ENCODE measurements at regions not wholly inside any gene's neighbourhood (a gene's known extent, or its start where the extent isn't known, plus 50 kb on each side); places are given as distances from the start of the nearest gene placed in this dataset.
"Not testable (repeated sequence)": the region's sequence is repeated elsewhere in the genome, so short reads cannot be mapped to it uniquely, and the experiment has no call there.

DNA sequence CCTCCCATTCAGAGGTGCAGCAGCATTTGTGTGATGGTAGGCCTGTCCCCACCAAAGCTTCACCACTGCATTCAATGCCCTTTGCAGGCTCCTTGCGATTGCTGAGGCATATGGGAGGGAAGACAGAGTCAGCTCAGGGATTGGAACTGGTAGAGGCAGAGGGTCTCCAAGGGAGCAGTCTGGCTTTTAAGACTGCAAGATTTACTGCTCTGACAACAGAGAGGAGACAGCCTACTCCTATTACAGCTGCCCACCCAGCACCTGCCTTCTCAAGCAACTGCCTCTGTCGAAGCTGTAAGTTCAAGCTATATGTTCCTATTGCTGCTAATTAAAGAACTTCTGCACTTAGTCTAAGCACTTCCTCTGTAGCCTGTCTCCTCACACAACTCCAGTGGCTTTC, 481.8 kb downstream of the FGF13 start:
- no peak for DNase-seq (ENCODE audit: low read depth)
- TF ChIP-seq, protein P1, sequence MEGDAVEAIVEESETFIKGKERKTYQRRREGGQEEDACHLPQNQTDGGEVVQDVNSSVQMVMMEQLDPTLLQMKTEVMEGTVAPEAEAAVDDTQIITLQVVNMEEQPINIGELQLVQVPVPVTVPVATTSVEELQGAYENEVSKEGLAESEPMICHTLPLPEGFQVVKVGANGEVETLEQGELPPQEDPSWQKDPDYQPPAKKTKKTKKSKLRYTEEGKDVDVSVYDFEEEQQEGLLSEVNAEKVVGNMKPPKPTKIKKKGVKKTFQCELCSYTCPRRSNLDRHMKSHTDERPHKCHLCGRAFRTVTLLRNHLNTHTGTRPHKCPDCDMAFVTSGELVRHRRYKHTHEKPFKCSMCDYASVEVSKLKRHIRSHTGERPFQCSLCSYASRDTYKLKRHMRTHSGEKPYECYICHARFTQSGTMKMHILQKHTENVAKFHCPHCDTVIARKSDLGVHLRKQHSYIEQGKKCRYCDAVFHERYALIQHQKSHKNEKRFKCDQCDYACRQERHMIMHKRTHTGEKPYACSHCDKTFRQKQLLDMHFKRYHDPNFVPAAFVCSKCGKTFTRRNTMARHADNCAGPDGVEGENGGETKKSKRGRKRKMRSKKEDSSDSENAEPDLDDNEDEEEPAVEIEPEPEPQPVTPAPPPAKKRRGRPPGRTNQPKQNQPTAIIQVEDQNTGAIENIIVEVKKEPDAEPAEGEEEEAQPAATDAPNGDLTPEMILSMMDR (conservative IDR thresholded peaks at IDR 0.05; ENCODE audit: low read depth, low read length), result no peak
- H3K4me3 ChIP-seq (ENCODE audit: low read depth, low read length), result no peak overlapping the region

DNA sequence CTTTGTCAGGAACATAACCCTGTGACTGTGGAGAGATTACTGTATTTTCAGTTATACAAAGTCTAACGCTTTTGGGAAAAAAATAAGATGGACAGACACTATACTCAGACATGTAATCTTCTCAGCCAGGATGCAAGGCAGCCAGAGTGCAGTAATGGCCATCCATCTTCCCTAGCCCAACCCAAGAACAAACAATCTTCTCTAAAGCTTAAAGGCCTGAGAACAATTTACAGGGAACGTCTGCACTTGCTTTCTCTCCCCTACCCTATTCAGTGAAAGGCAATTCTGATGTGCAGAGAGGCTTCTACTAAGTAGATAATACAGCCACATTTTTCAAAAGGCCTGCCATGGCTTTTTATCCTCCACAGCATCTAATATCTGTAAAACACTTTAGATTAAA, 471.3 kb downstream of the FGF13 start:
- TF ChIP-seq, protein P1 (conservative IDR thresholded peaks at IDR 0.05; ENCODE audit: low read depth, low read length), result no peak
- H3K4me3 ChIP-seq (ENCODE audit: low read depth, low read length), result no peak overlapping the region
- no peak for DNase-seq (ENCODE audit: low read depth)

DNA sequence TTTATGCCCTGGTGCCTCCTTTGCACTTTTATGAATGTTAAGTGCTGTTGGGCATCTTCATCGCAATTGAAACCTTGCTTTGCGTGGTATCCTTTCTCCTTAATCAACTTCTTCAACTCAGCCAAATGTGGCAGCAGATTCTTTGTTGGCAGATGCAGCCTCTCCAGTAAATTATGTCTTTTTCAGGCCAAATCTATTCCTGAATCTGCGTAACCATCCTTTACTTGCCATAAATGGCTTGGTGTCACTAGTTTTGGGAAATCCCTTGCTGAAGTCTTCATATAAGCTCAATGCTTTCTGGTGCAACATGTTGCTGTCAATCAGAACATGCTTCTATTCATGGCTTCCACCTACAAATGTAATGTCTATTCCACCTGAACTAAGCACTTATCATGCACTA, 457.5 kb downstream of the FGF13 start:
- no peak for DNase-seq (ENCODE audit: low read depth)
- no peak overlapping the region for H3K4me3 ChIP-seq (ENCODE audit: low read depth, low read length)
- TF ChIP-seq, protein P1 (conservative IDR thresholded peaks at IDR 0.05; ENCODE audit: low read depth, low read length), result no peak

DNA sequence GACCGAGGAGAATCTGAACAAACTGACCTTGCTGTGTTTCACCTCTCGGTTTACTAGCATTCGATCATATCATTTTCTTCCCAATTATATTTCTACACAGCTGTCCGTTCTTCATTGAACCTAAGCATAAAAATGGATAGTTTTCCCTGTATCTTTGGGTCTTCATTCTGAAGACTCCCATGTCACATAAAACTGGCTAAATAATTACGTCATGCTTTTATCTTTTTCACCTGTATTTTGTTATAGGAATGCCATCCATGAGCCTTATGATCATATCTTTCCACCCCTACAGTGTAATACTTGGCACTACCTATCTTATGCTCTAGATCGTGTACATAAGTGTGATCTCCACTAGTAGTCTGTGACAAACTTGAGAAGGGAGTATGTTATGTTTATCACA, 456.1 kb downstream of the FGF13 start:
- DNase-seq (ENCODE audit: low read depth), result no peak
- H3K4me3 ChIP-seq (ENCODE audit: low read depth, low read length), result no peak overlapping the region
- TF ChIP-seq, protein P1 (conservative IDR thresholded peaks at IDR 0.05; ENCODE audit: low read depth, low read length), result no peak

DNA sequence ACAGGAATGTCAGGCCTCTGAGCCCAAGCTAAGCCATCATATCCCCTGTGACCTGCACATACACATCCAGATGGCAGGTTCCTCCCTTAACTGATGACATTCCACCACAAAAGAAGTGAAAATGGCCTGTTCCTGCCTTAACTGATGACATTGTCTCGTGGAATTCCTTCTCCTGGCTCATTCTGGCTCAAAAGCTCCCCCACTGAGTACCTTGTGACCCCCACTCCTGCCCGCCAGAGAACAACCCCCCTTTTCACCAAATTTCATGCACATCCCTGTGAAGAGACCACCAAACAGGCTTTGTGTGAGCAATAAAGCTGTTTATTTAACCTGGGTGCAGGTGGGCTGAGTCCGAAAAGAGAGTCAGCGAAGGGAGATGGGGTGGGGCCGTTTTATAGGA, 447.4 kb downstream of the FGF13 start:
- not testable (repeated sequence) for H3K4me3 ChIP-seq (ENCODE audit: low read depth, low read length); DNase-seq (ENCODE audit: low read depth)

DNA sequence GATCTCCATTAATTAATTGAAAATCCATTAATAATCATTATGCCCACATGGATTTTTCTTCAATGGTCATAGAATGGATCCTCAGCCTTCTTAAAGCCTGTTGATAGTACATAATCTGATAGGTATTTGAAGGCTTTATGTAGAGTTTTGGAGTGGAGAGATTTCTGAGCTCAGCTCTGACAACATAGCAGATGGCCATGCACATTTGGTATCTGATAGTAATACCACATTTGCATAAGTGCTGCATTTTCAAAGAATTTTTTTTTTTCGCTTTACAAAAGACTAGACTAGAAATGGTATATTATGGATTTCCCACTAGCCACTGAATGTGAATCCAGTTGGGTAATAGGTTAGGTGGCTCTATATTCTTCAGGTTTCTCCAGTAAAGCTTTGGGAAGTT, 440.6 kb downstream of the FGF13 start:
- no peak overlapping the region for H3K4me3 ChIP-seq (ENCODE audit: low read depth, low read length)
- TF ChIP-seq, protein P1 (conservative IDR thresholded peaks at IDR 0.05; ENCODE audit: low read depth, low read length), result no peak
- DNase-seq (ENCODE audit: low read depth), result no peak

DNA sequence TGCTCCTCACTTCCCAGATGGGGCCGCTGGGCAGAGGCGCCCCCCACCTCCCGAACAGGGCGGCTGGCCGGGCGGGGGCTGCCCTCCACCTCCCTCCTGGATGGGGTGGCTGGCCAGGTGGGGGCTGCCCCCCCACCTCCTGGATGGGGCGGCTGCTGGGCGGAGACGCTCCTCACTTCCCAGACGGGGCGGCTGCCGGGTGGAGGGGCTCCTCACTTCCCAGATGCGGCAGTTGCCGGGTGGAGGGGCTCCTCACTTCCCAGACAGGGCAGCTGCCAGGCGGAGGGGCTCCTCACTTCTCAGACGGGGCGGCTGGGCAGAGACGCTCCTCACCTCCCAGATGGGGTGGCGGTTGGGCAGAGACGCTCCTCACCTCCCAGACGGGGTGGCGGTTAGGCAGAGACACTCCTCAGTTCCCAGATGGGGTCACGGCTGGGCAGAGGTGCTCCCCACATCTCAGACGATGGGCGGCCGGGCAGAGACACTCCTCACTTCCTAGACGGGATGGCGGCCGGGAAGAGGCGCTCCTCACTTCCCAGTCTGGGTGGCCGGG, 428.8 kb downstream of the FGF13 start:
- not testable (repeated sequence) for H3K4me3 ChIP-seq (ENCODE audit: low read depth, low read length); DNase-seq (ENCODE audit: low read depth)

DNA sequence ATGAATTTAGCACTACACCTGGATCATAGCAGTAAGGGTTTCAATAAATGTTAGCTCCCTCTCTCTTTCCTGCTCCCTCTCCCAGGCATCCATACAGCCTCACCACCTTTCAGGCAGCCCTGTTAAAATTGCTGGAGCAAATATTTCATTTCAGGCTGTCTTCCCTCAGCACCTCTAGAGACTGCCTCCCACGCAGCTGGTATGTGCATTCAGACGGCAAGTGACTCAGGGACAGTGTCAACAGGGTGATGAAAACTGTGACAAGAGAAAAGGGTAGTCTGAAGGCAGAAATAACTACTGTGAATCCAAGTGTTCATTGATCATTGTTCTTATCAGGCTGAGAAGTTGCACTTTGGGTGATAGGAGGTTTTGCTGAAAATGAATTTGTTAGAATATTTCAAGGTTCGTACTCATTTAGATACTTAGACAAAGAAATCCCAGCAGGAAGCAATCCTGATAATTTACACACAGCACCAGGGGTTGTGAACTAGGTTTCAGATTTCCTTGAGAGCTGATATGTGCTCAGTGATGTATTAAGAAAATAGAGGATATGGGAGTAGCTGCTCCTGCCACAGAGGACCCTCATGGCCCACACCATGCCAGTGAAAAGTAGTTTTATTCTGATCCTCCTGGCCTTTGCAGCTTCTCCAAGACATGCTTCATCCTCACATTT, 424.2 kb downstream of the FGF13 start:
- no peak for DNase-seq (ENCODE audit: low read depth)
- H3K4me3 ChIP-seq (ENCODE audit: low read depth, low read length), result no peak overlapping the region

More for the DNA sequence above, 424.2 kb downstream of the FGF13 start:
- TF ChIP-seq, protein P1 (conservative IDR thresholded peaks at IDR 0.05; ENCODE audit: low read depth, low read length), result no peak

Measured in choroid plexus epithelial cell (primary cell).